HUES48 (cell line): ENCODE measurements at regions not wholly inside any gene's neighbourhood (a gene's known extent, or its start where the extent isn't known, plus 50 kb on each side); places are given as distances from the start of the nearest gene placed in this dataset.

Experiments used
- H3K27ac ChIP-seq: one replicate; pipeline ENCODE4 v1.7.0; 2013; ENCODE audit warnings: low read depth, low read length, inconsistent platforms
- H3K27me3 ChIP-seq: 2 replicates; pipeline ENCODE4 v1.6.1; 2013; ENCODE audit warnings: mild to moderate bottlenecking, low read length; ENCODE audit not compliant: control insufficient read depth, insufficient read depth
- H3K36me3 ChIP-seq: 2 replicates; pipeline ENCODE4 v1.6.1; 2013; ENCODE audit warnings: low read length; ENCODE audit not compliant: control insufficient read depth, insufficient read depth
- H3K4me1 ChIP-seq: 2 replicates; pipeline ENCODE4 v1.6.1; 2013; ENCODE audit warnings: mild to moderate bottlenecking, low read length; ENCODE audit not compliant: control insufficient read depth, insufficient read depth
- H3K4me3 ChIP-seq: 2 replicates; pipeline ENCODE4 v1.5.1; 2013; ENCODE audit warnings: mild to moderate bottlenecking, low read depth, low read length
- H3K9ac ChIP-seq: 2 replicates; pipeline ENCODE4 v1.6.1; 2013; ENCODE audit warnings: mild to moderate bottlenecking, low read depth, low read length, moderate library complexity
- H3K9me3 ChIP-seq: 2 replicates; pipeline ENCODE4 v1.6.1; 2013; ENCODE audit warnings: low read length; ENCODE audit not compliant: control insufficient read depth, insufficient read depth

- Histone ChIP-seq H3K9ac (no peak overlapping the region), H3K27me3 (no peaks in the 10 kb centered on the region), H3K36me3 (no peaks in the 10 kb centered on the region)
These were observed 355.7 kb upstream of the TMPRSS15 start for GRCh38 chr21:18759267-18759666.

GRCh38 chr21:18759751-18760161, 356.2 kb upstream of the TMPRSS15 start:
- Histone ChIP-seq H3K27ac (no peak overlapping the region), H3K4me3 (no peak overlapping the region), H3K9ac (no peak overlapping the region), H3K27me3 (no peaks in the 10 kb centered on the region), H3K4me1 (no peaks in the 10 kb centered on the region), H3K36me3 (no peaks in the 10 kb centered on the region), H3K9me3 (no peaks in the 10 kb centered on the region)

More at GRCh38 chr21:18759267-18759666, 355.7 kb upstream of the TMPRSS15 start:
- no peak overlapping the region for H3K4me3 ChIP-seq
- H3K9me3 ChIP-seq: no peaks in the 10 kb centered on the region
- no peak overlapping the region for H3K27ac ChIP-seq
- H3K4me1 ChIP-seq: no peaks in the 10 kb centered on the region

DNA sequence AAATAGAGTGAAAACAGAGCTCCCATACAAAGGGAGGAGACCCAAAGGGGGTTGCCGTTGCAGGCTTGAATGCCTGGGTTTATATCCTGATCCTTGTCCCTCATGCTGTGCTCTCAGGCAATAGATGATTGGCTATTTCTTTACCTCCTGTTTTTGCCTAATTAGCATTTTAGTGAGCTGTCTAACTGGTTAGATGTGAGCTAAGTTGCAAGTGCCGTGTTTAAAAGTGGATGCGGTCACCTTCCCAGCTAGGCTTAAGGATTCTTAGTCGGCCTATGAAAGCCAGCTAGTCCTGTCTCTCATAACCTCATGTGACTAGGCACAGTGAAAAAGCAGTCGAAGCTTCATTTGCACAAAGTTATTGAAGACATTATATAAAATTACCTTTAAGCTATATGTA, 356.7 kb upstream of the TMPRSS15 start:
- H3K4me1 ChIP-seq: no peaks in the 10 kb centered on the region
- H3K27ac ChIP-seq: no peak overlapping the region
- no peak overlapping the region for H3K9ac ChIP-seq
- no peaks in the 10 kb centered on the region for H3K27me3 ChIP-seq
- no peaks in the 10 kb centered on the region for H3K9me3 ChIP-seq
- H3K36me3 ChIP-seq: no peaks in the 10 kb centered on the region
- H3K4me3 ChIP-seq: no peak overlapping the region

GRCh38 chr21:18764720-18765119, 361.1 kb upstream of the TMPRSS15 start:
- Histone ChIP-seq H3K9ac (no peak overlapping the region), H3K4me3 (no peak overlapping the region), H3K4me1 (no peaks in the 10 kb centered on the region), H3K27ac (no peak overlapping the region), H3K27me3 (no peaks in the 10 kb centered on the region), H3K9me3 (no peaks in the 10 kb centered on the region), H3K36me3 (no peaks in the 10 kb centered on the region)

GRCh38 chr21:18769599-18769998, 366.0 kb upstream of the TMPRSS15 start:
- Histone ChIP-seq H3K4me3 (no peak overlapping the region), H3K27ac (no peak overlapping the region), H3K4me1 (no peaks in the 10 kb centered on the region), H3K9ac (no peak overlapping the region), H3K27me3 (no peaks in the 10 kb centered on the region), H3K9me3 (no peaks in the 10 kb centered on the region), H3K36me3 (no peaks in the 10 kb centered on the region)

GRCh38 chr21:18771845-18772380, 368.3 kb upstream of the TMPRSS15 start:
- Histone ChIP-seq H3K9me3 (no peaks in the 10 kb centered on the region), H3K4me1 (no peaks in the 10 kb centered on the region), H3K27ac (no peak overlapping the region)

GRCh38 chr21:18772404-18772803, 368.8 kb upstream of the TMPRSS15 start:
- H3K9ac ChIP-seq: no peak overlapping the region
- H3K27ac ChIP-seq: no peak overlapping the region
- no peaks in the 10 kb centered on the region for H3K9me3 ChIP-seq
- no peaks in the 10 kb centered on the region for H3K27me3 ChIP-seq
- H3K4me3 ChIP-seq: no peak overlapping the region
- no peaks in the 10 kb centered on the region for H3K4me1 ChIP-seq
- no peaks in the 10 kb centered on the region for H3K36me3 ChIP-seq

More at GRCh38 chr21:18771845-18772380, 368.3 kb upstream of the TMPRSS15 start:
- Histone ChIP-seq H3K9ac (no peak overlapping the region), H3K36me3 (no peaks in the 10 kb centered on the region), H3K4me3 (no peak overlapping the region), H3K27me3 (no peaks in the 10 kb centered on the region)

DNA sequence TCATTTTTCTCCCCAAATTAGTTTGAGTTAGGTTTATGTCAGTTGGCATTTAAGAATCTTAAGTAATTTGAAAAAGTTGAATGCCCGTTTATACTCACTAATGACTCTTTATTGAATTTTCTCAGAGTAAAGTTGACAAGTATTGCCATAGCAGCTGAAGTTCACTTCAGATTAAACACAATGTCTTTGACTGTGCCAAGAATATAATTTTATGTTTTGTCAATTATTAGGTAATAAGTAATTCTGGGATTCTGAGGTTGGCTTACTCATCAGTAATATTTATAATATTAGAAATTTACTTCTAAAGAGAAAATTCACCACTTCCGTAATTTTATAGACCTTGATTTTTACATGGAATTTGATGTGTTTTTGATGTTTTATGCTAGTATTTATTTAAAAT, 369.3 kb upstream of the TMPRSS15 start:
- Histone ChIP-seq H3K27ac (no peak overlapping the region), H3K9me3 (no peaks in the 10 kb centered on the region), H3K9ac (no peak overlapping the region)

GRCh38 chr21:18776936-18777335, 373.4 kb upstream of the TMPRSS15 start:
- Histone ChIP-seq H3K27ac (no peak overlapping the region), H3K9ac (no peak overlapping the region), H3K36me3 (no peaks in the 10 kb centered on the region), H3K27me3 (no peaks in the 10 kb centered on the region), H3K9me3 (no peaks in the 10 kb centered on the region), H3K4me1 (no peaks in the 10 kb centered on the region), H3K4me3 (no peak overlapping the region)

More for the DNA sequence above, 369.3 kb upstream of the TMPRSS15 start:
- Histone ChIP-seq H3K4me3 (no peak overlapping the region), H3K36me3 (no peaks in the 10 kb centered on the region), H3K27me3 (no peaks in the 10 kb centered on the region), H3K4me1 (no peaks in the 10 kb centered on the region)

GRCh38 chr21:18782721-18783120, 379.1 kb upstream of the TMPRSS15 start:
- Histone ChIP-seq H3K9me3 (no peaks in the 10 kb centered on the region), H3K27me3 (no peaks in the 10 kb centered on the region), H3K4me3 (no peak overlapping the region), H3K36me3 (no peaks in the 10 kb centered on the region), H3K9ac (no peak overlapping the region), H3K27ac (no peak overlapping the region), H3K4me1 (no peaks in the 10 kb centered on the region)

GRCh38 chr21:18801468-18801867, 397.9 kb upstream of the TMPRSS15 start:
- Histone ChIP-seq H3K36me3 (no peaks in the 10 kb centered on the region), H3K9ac (no peak overlapping the region), H3K9me3 (no peaks in the 10 kb centered on the region), H3K4me1 (no peaks in the 10 kb centered on the region), H3K4me3 (no peak overlapping the region), H3K27ac (no peak overlapping the region), H3K27me3 (no peaks in the 10 kb centered on the region)

GRCh38 chr21:18803624-18804023, 400.0 kb upstream of the TMPRSS15 start:
- H3K9me3 ChIP-seq: no peaks in the 10 kb centered on the region
- no peaks in the 10 kb centered on the region for H3K36me3 ChIP-seq

More at GRCh38 chr21:18803624-18804023, 400.0 kb upstream of the TMPRSS15 start:
- Histone ChIP-seq H3K4me3 (no peak overlapping the region), H3K27me3 (no peaks in the 10 kb centered on the region), H3K27ac (no peak overlapping the region), H3K9ac (no peak overlapping the region), H3K4me1 (no peaks in the 10 kb centered on the region)
